ENCODE measurements at regions not wholly inside any gene's neighbourhood (a gene's known extent, or its start where the extent isn't known, plus 50 kb on each side); places are given as distances from the start of the nearest gene placed in this dataset.

GRCh38 chr20:47862574-47863240, 77.4 kb upstream of the SULF2 start:
- TF ChIP-seq CTCF (IDR thresholded peaks at IDR 0.05) (no peak), POLR2A (IDR thresholded peaks at IDR 0.05) (no peak)

Data from body of pancreas (tissue), 4 donors.